IPS-NIHi11 (cell line): ENCODE measurements at regions not wholly inside any gene's neighbourhood (a gene's known extent, or its start where the extent isn't known, plus 50 kb on each side); places are given as distances from the start of the nearest gene placed in this dataset.

Experiments used
- DNase-seq: peaks from one replicate; pipeline ENCODE4 v3.0.0; 2012; ENCODE audit warnings: mixed read lengths, low spot score

GRCh38 chr2:39537150-39537549 lies 100.1 kb upstream of the MAP4K3 start:
- no peak for DNase-seq

- DNase-seq = no peak
Observed at GRCh38 chr2:39538718-39539117, 101.6 kb upstream of the MAP4K3 start.

- DNase-seq = no peak
Observed at GRCh38 chr2:39540414-39540813, 103.3 kb upstream of the MAP4K3 start.

- no peak for DNase-seq
Observed at GRCh38 chr2:39541011-39541930, 104.2 kb upstream of the MAP4K3 start.

GRCh38 chr2:39542523-39542922 lies 105.4 kb upstream of the MAP4K3 start:
- DNase-seq = no peak

- DNase-seq = no peak
Observed at GRCh38 chr2:39545957-39546356, 108.9 kb upstream of the MAP4K3 start.

GRCh38 chr2:39546409-39546808 lies 109.3 kb upstream of the MAP4K3 start:
- DNase-seq = no peak

GRCh38 chr2:39546937-39547336 lies 109.9 kb upstream of the MAP4K3 start:
- DNase-seq = no peak

- DNase-seq = no peak
Observed at GRCh38 chr2:39547811-39548719, 111.0 kb upstream of the MAP4K3 start.

- no peak for DNase-seq
Observed at GRCh38 chr2:39549000-39549399, 111.9 kb upstream of the MAP4K3 start.

GRCh38 chr2:39549718-39550464 lies 112.8 kb upstream of the MAP4K3 start:
- DNase-seq = no peak

- no peak for DNase-seq
Observed at GRCh38 chr2:39550701-39551285, 113.7 kb upstream of the MAP4K3 start.

- DNase-seq = no peak
Observed at GRCh38 chr2:39558906-39559305, 106.8 kb upstream of the TMEM178A start.

- no peak for DNase-seq
Observed at GRCh38 chr2:39563572-39563971, 102.1 kb upstream of the TMEM178A start.

GRCh38 chr2:39567507-39567906 lies 98.2 kb upstream of the TMEM178A start:
- no peak for DNase-seq

GRCh38 chr2:39568116-39568515 lies 97.6 kb upstream of the TMEM178A start:
- no peak for DNase-seq

GRCh38 chr2:39568561-39569006 lies 97.1 kb upstream of the TMEM178A start:
- peak; percentile 32 for DNase-seq

GRCh38 chr2:39570130-39570555 lies 95.6 kb upstream of the TMEM178A start:
- DNase-seq = no peak

- DNase-seq = no peak
Observed at GRCh38 chr2:39570614-39571013, 95.1 kb upstream of the TMEM178A start.

GRCh38 chr2:39571111-39571731 lies 94.5 kb upstream of the TMEM178A start:
- no peak for DNase-seq

- DNase-seq = no peak
Observed at GRCh38 chr2:39573276-39573675, 92.4 kb upstream of the TMEM178A start.
